Gastrocnemius medialis (tissue), 4 donors: ENCODE measurements at regions not wholly inside any gene's neighbourhood (a gene's known extent, or its start where the extent isn't known, plus 50 kb on each side); places are given as distances from the start of the nearest gene placed in this dataset.

ENCODE experiments used
- ATAC-seq, 2 donors: fragments of 150-250 bp; one replicate each; pipeline ENCODE4 v1.9.1; 2016
- DNase-seq, 2 donors: peaks; one replicate each; pipeline ENCODE4 v3.0.0-alpha.2; 2019
- H3K27ac ChIP-seq, 4 donors: fragments of 200-600 bp; sonication (generic); 1 replicate in 1 of 4; 2 replicates in 3 of 4; pipeline ENCODE4 v1.5.1; 2016 to 2018; ENCODE audit warnings: mild to moderate bottlenecking in 2 of 4, moderate library complexity in 1 of 4
- H3K27me3 ChIP-seq, 3 donors: fragments of 200-600 bp; sonication (generic) in 2 of 3; 1 replicate in 1 of 3; 2 replicates in 2 of 3; pipeline versions ENCODE4 v1.5.1 to v1.6.0; 2016 to 2019; ENCODE audit warnings: mild to moderate bottlenecking in 1 of 3, moderate library complexity in 1 of 3
- H3K36me3 ChIP-seq, 2 donors: fragments of 200-600 bp; sonication (generic) in 1 of 2; one replicate each; pipeline ENCODE4 v1.5.1; 2017 to 2018
- H3K4me1 ChIP-seq, 2 donors: fragments of 200-600 bp; sonication (generic) in 1 of 2; one replicate each; pipeline ENCODE4 v1.5.1; 2016 to 2017; ENCODE audit warnings: mild to moderate bottlenecking in 2 of 2
- H3K4me3 ChIP-seq, 4 donors: fragments of 200-600 bp; sonication (generic) in 3 of 4; 1 replicate in 1 of 4; 2 replicates in 3 of 4; pipeline ENCODE4 v1.5.1; 2016 to 2019; ENCODE audit warnings: mild to moderate bottlenecking in 2 of 4
- H3K9me3 ChIP-seq, 3 donors: fragments of 200-600 bp; sonication (generic) in 2 of 3; 1 replicate in 1 of 3; 2 replicates in 2 of 3; pipeline ENCODE4 v1.5.1; 2016 to 2019
- POLR2A ChIP-seq, 2 donors: fragments of 450-650 bp; IDR thresholded peaks; one replicate each; pipeline ENCODE4 v1.6.1; 2017; ENCODE audit warnings: antibody characterized with exemption in 2 of 2, mild to moderate bottlenecking in 2 of 2, moderate library complexity in 2 of 2
- in situ Hi-C, 4 donors: fragments of 200-750 bp; cut with MboI; loops; one replicate each; pipeline versions ENCODE4 v1.15.0 to v1.8.0; 2017; ENCODE audit warnings: low sequenced_read_pairs in 4 of 4
- intact Hi-C: fragments of 100-400 bp; cut with DNase I; formaldehyde crosslinking; loops from one replicate; pipeline ENCODE4 v1.15.1; 2023; ENCODE audit warnings: low total_unique reads
- TF ChIP-seq, protein P1 (sequence below), 5 experiments: fragments of 450-650 bp in 3 of 5; fragments of 200-600 bp in 2 of 5; sonication (generic) in 2 of 5; IDR thresholded peaks in 4 of 5; conservative IDR thresholded peaks in 1 of 5; 1 replicate in 4 of 5; 2 replicates in 1 of 5; pipeline ENCODE4 v1.5.1; 2016 to 2019; ENCODE audit warnings: antibody characterized with exemption in 5 of 5, mild to moderate bottlenecking in 3 of 5, moderate library complexity in 3 of 5

DNA sequence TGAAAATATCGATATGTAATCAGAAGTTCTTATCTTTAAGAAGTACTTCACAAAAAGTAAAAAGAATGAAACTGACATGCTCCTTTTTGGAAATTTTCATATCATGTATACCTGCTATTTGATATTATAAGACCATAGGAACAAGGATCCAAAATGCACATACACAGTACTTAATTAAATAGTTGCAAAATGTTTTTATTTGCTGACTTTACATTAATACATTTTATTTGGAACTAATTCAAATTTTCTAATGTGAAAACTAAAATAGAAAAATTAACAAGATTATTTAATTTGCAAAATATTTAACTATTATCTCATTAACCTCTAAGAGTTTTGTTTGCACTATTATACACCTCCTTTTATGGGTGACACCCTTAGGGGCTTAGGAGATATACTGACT is 155.0 kb downstream of the TRAM1L1 start:
- intact Hi-C loops = no loop called here
- Histone ChIP-seq H3K27ac (no peak overlapping the region), H3K4me1 (no peaks in the 10 kb centered on the region), H3K9me3 (no peaks in the 10 kb centered on the region), H3K4me3 (no peak overlapping the region), H3K27me3 (peaks cover 0 to 8% (median 5%) of the 10 kb centered on the region in 3 donors), H3K36me3 (no peaks in the 10 kb centered on the region)
- DNase-seq (no peak), ATAC-seq (no peak)
- TF ChIP-seq, protein P1, sequence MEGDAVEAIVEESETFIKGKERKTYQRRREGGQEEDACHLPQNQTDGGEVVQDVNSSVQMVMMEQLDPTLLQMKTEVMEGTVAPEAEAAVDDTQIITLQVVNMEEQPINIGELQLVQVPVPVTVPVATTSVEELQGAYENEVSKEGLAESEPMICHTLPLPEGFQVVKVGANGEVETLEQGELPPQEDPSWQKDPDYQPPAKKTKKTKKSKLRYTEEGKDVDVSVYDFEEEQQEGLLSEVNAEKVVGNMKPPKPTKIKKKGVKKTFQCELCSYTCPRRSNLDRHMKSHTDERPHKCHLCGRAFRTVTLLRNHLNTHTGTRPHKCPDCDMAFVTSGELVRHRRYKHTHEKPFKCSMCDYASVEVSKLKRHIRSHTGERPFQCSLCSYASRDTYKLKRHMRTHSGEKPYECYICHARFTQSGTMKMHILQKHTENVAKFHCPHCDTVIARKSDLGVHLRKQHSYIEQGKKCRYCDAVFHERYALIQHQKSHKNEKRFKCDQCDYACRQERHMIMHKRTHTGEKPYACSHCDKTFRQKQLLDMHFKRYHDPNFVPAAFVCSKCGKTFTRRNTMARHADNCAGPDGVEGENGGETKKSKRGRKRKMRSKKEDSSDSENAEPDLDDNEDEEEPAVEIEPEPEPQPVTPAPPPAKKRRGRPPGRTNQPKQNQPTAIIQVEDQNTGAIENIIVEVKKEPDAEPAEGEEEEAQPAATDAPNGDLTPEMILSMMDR (IDR thresholded peaks at IDR 0.05 in 4 of 5, conservative IDR thresholded peaks at IDR 0.05 in 1 of 5) = no peak
- no peak for TF ChIP-seq POLR2A (IDR thresholded peaks at IDR 0.05)
- in situ Hi-C loops = no loop called here

DNA sequence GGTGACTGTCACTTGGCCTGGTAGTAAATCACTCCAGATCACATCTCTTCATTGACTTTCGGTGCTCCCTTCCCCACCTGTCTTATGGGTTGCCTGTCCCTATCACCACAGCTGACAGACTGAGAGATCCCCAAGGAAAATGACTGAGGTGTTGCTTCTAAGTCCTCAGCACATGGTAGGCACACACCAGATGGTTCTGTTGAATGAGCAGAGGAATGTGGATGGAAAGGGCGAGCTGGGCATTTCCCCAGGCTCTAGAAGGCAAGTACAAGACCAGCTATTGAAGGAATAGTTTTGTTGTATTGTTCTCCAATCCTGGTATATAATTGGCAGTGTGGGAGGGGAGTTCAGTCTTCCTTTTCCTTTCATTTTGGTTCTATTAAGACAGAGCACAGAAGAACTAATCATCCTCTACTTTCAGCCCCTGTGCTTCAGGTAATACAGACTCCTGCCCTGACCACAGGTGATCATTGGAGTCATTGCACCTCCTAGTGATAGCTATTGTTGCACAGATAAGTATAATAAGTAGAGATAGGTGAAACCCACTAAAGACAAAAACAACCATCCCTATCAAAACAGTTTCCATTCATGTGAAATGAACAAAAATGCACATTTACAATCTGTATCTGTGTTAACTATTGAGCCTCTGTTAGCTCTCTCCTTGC is 158.6 kb downstream of the TRAM1L1 start:
- Histone ChIP-seq H3K4me3 (no peak overlapping the region), H3K27me3 (peaks cover 0 to 13% (median 8%) of the 10 kb centered on the region in 3 donors), H3K36me3 (no peaks in the 10 kb centered on the region), H3K27ac (no peak overlapping the region), H3K4me1 (no peaks in the 10 kb centered on the region), H3K9me3 (no peaks in the 10 kb centered on the region)
- intact Hi-C loops = no loop called here
- ATAC-seq = no peak
- in situ Hi-C loops = no loop called here
- TF ChIP-seq POLR2A (IDR thresholded peaks at IDR 0.05) = no peak
- TF ChIP-seq, protein P1 (IDR thresholded peaks at IDR 0.05 in 4 of 5, conservative IDR thresholded peaks at IDR 0.05 in 1 of 5) = no peak
- DNase-seq = no peak

DNA sequence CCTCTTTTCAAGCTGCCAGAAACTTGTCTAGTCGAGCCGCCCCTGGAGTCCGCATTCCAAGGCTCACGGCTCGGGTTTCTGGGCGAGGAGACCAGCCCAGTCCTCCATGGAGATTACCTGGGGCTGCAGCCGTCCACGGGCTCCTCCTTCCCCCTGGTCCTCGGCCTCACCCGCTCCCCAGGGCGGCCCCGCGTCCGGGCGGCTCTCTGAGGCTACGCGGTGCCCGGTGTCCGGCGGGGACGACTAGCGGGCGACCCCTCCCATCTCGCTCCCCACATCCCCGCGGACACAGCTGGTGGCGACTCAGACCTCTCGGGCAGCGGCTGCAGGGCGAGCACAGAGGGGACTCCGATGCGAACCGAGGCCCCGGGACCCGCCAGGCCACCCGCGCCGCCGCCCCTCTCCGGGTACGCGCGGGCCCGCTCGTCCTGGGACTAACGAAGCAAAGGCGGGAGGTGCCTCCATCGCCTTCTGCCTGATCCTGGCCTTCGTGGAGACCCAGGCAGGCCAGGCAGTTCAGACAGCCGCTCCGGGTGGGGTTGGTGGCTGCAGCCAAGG is 159.4 kb downstream of the TRAM1L1 start:
- intact Hi-C loops (no loop called here), in situ Hi-C loops (no loop called here)
- H3K27me3 ChIP-seq = peaks cover 0 to 13% (median 8%) of the 10 kb centered on the region in 3 donors
- peak overlapping the region in 1 of 4 donors; percentile 31 for H3K4me3 ChIP-seq
- no peaks in the 10 kb centered on the region for H3K9me3 ChIP-seq
- no peaks in the 10 kb centered on the region for H3K36me3 ChIP-seq
- H3K27ac ChIP-seq = no peak overlapping the region
- no peaks in the 10 kb centered on the region for H3K4me1 ChIP-seq
- ATAC-seq (no peak), DNase-seq (peak in 1 of 2 donors; percentile 9)
- TF ChIP-seq, protein P1 (IDR thresholded peaks at IDR 0.05 in 4 of 5, conservative IDR thresholded peaks at IDR 0.05 in 1 of 5) = no peak
- TF ChIP-seq POLR2A (IDR thresholded peaks at IDR 0.05) = no peak

DNA sequence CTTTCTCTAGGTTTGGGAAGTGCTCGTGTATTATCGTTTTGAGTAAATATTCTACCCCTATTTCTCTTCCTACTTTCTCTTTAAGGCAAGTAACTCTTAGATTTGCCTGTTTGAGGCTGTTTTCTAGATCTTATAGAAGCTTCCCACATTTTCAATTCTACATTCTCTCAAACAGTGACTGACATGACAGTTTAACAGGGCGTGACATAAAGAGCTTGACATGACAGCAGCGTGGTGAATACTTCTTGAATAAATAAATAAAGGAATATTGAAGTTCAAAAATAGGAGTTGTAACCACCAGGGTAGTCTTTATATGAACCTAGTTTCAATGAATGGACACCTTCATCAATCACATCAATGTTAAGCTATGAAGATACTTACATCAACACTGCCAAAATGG is 162.0 kb downstream of the TRAM1L1 start:
- TF ChIP-seq POLR2A (IDR thresholded peaks at IDR 0.05) = no peak
- TF ChIP-seq, protein P1 (IDR thresholded peaks at IDR 0.05 in 4 of 5, conservative IDR thresholded peaks at IDR 0.05 in 1 of 5) = no peak
- Histone ChIP-seq H3K36me3 (no peaks in the 10 kb centered on the region), H3K27ac (no peak overlapping the region), H3K4me3 (no peak overlapping the region), H3K4me1 (no peaks in the 10 kb centered on the region), H3K9me3 (no peaks in the 10 kb centered on the region), H3K27me3 (peaks cover 0 to 13% (median 8%) of the 10 kb centered on the region in 3 donors)
- no peak for ATAC-seq
- in situ Hi-C loops = no loop called here
- DNase-seq = no peak
- intact Hi-C loops = no loop called here
